Hepatocyte (in vitro differentiated cells): ENCODE measurements at regions not wholly inside any gene's neighbourhood (a gene's known extent, or its start where the extent isn't known, plus 50 kb on each side); places are given as distances from the start of the nearest gene placed in this dataset.

Experiments used
- DNase-seq: peaks from one replicate; pipeline ENCODE4 v3.0.0-alpha.2; 2016; ENCODE audit warnings: low spot score
- H2AFZ ChIP-seq: fragments of 200-600 bp; sonication (generic); 2 replicates; pipeline ENCODE4 v1.6.0; 2016; ENCODE audit warnings: antibody characterized with exemption, mild to moderate bottlenecking
- H3K27ac ChIP-seq: fragments of 200-600 bp; sonication (generic); 2 replicates; pipeline ENCODE4 v1.5.1; 2016; ENCODE audit warnings: mild to moderate bottlenecking
- H3K27me3 ChIP-seq: fragments of 200-600 bp; sonication (generic); 2 replicates; pipeline ENCODE4 v1.6.1; 2016
- H3K36me3 ChIP-seq: fragments of 200-600 bp; sonication (generic); replicated peaks from 2 replicates; pipeline ENCODE4 v1.5.1; 2016; ENCODE audit warnings: low read depth; ENCODE audit not compliant: insufficient read depth
- H3K4me1 ChIP-seq: fragments of 200-600 bp; sonication (generic); 2 replicates; pipeline ENCODE4 v1.5.1; 2016; ENCODE audit warnings: mild to moderate bottlenecking, moderate library complexity; ENCODE audit not compliant: insufficient read depth
- H3K4me2 ChIP-seq: fragments of 200-600 bp; sonication (generic); 2 replicates; pipeline ENCODE4 v1.6.0; 2016
- H3K4me3 ChIP-seq: fragments of 200-600 bp; sonication (generic); 2 replicates; pipeline ENCODE4 v1.5.1; 2016; ENCODE audit warnings: mild to moderate bottlenecking
- H3K79me2 ChIP-seq: fragments of 200-600 bp; sonication (generic); 2 replicates; pipeline ENCODE4 v1.6.0; 2017; ENCODE audit warnings: mild to moderate bottlenecking
- H3K9me2 ChIP-seq: fragments of 200-600 bp; sonication (generic); replicated peaks from 2 replicates; pipeline ENCODE4 v1.6.0; 2017; ENCODE audit warnings: mild to moderate bottlenecking; ENCODE audit not compliant: insufficient read depth
- H3K9me3 ChIP-seq: fragments of 200-600 bp; sonication (generic); 2 replicates; pipeline ENCODE4 v1.5.1; 2016; ENCODE audit warnings: low read depth, mild to moderate bottlenecking
- H4K20me1 ChIP-seq: fragments of 200-600 bp; sonication (generic); 2 replicates; pipeline ENCODE4 v1.6.0; 2016; ENCODE audit warnings: mild to moderate bottlenecking; ENCODE audit not compliant: insufficient read depth, poor library complexity, severe bottlenecking
- CTCF ChIP-seq: fragments of 200-600 bp; sonication (generic); IDR thresholded peaks from 2 replicates; pipeline ENCODE4 v1.5.1; 2016; ENCODE audit warnings: antibody characterized with exemption, mild to moderate bottlenecking; ENCODE audit not compliant: poor library complexity
- EZH2 ChIP-seq: fragments of 200-600 bp; sonication (generic); IDR thresholded peaks from 2 replicates; pipeline ENCODE4 v1.6.1; 2016; ENCODE audit warnings: antibody characterized with exemption, mild to moderate bottlenecking, borderline replicate concordance
- EZH2phosphoT487 ChIP-seq: fragments of 200-600 bp; sonication (generic); IDR thresholded peaks from one replicate; pipeline ENCODE4 v1.6.1; 2018; ENCODE audit warnings: antibody characterized with exemption, mild to moderate bottlenecking, low read depth, moderate library complexity; ENCODE audit not compliant: unreplicated experiment, severe bottlenecking
- WGBS: methylation state at CpG from one replicate; pipeline ENCODE4 v1.1.6; 2016; ENCODE audit warnings: low lambda C conversion rate; ENCODE audit errors: missing lambda C conversion rate; 5-methylcytosine and 5-hydroxymethylcytosine counted together

DNA sequence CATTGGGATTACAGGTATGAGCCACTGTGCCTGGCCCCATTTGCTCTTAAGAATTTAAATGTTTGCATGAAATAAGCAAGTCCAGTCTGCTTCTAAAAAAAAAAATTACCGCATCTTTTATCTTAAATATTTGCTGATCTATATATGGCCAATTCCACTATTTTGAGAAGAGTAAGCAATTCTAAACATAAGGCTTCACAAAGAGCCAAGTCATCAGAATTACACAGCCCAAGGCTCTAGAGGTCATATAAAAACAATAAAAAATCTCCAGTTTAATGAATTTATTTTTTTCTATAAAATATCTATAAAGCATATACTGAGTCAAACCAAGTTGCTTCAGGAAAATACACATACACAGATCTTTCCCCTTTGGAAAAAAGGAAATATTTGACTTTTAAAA lies 79.0 kb upstream of the CPNE8 start:
- H3K9me3 ChIP-seq: no peaks in the 10 kb centered on the region
- no peaks in the 10 kb centered on the region for H3K36me3 ChIP-seq
- no peaks in the 10 kb centered on the region for H3K4me1 ChIP-seq
- H4K20me1 ChIP-seq: no peaks in the 10 kb centered on the region
- H3K9me2 ChIP-seq: no peaks in the 10 kb centered on the region
- H3K27ac ChIP-seq: no peak overlapping the region
- no peak overlapping the region for H3K4me2 ChIP-seq
- TF ChIP-seq CTCF: no peak
- TF ChIP-seq EZH2phosphoT487: no peak
- TF ChIP-seq EZH2: no peak
- H3K4me3 ChIP-seq: no peak overlapping the region
- no peaks in the 10 kb centered on the region for H3K79me2 ChIP-seq
- 93% methylated on average over 1 of the region's 1 CpG for WGBS
- no peak for DNase-seq
- H2AFZ ChIP-seq: no peak overlapping the region
- no peaks in the 10 kb centered on the region for H3K27me3 ChIP-seq

DNA sequence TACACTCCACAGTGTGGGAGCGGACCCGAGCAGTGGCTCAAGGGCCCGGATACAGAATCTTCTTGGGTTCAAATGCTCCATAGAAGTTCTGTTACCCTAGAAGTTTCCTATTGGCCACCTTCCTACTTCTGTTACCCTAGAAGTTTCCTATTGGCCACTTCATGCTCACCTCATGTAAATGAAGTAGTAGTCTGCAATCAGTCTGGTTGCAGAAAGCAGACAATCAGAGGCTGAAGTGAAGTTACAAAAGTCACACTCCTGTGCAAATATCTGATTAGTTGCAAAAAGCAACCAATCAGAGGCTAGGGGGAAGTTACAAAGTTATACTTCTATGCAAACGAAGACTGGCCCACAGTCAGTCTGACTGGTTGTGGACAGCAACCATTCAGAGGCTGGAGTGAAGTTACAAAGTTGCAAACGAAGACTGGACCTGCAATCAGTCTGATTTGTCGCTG lies 77.8 kb upstream of the CPNE8 start:
- Histone ChIP-seq H3K27me3 (no peaks in the 10 kb centered on the region), H3K36me3 (no peaks in the 10 kb centered on the region), H2AFZ (no peak overlapping the region), H3K4me2 (no peak overlapping the region), H3K9me3 (no peaks in the 10 kb centered on the region), H3K4me1 (no peaks in the 10 kb centered on the region), H3K4me3 (no peak overlapping the region), H3K9me2 (no peaks in the 10 kb centered on the region), H3K79me2 (no peaks in the 10 kb centered on the region), H3K27ac (no peak overlapping the region), H4K20me1 (no peaks in the 10 kb centered on the region)
- TF ChIP-seq CTCF (no peak), EZH2phosphoT487 (no peak), EZH2 (no peak)
- no peak for DNase-seq
- WGBS: 83% methylated on average over 6 of the region's 6 CpGs

GRCh38 chr12:38977132-38977531 lies 71.7 kb upstream of the CPNE8 start:
- WGBS: 59% methylated on average over 1 of the region's 1 CpG
- Histone ChIP-seq H3K79me2 (no peaks in the 10 kb centered on the region), H3K27ac (no peak overlapping the region), H3K4me2 (no peak overlapping the region), H3K4me3 (no peak overlapping the region), H3K9me3 (no peaks in the 10 kb centered on the region), H3K27me3 (no peaks in the 10 kb centered on the region), H4K20me1 (no peaks in the 10 kb centered on the region), H3K9me2 (no peaks in the 10 kb centered on the region), H2AFZ (no peak overlapping the region), H3K36me3 (no peaks in the 10 kb centered on the region), H3K4me1 (no peaks in the 10 kb centered on the region)
- DNase-seq: no peak
- TF ChIP-seq EZH2phosphoT487 (no peak), CTCF (no peak), EZH2 (no peak)

- Histone ChIP-seq H3K9me2 (no peaks in the 10 kb centered on the region), H2AFZ (no peak overlapping the region), H3K27me3 (no peaks in the 10 kb centered on the region), H3K4me3 (no peak overlapping the region), H3K27ac (no peak overlapping the region), H3K36me3 (no peaks in the 10 kb centered on the region), H4K20me1 (no peaks in the 10 kb centered on the region), H3K4me1 (no peaks in the 10 kb centered on the region), H3K9me3 (no peaks in the 10 kb centered on the region), H3K4me2 (no peak overlapping the region), H3K79me2 (no peaks in the 10 kb centered on the region)
- no peak for DNase-seq
- WGBS: 48% methylated on average over 2 of the region's 2 CpGs
- TF ChIP-seq EZH2phosphoT487 (no peak), EZH2 (no peak), CTCF (no peak)
These were observed 64.3 kb upstream of the CPNE8 start for GRCh38 chr12:38969706-38970105.
